Upper lobe of left lung (tissue), 4 donors: ENCODE measurements at regions not wholly inside any gene's neighbourhood (a gene's known extent, or its start where the extent isn't known, plus 50 kb on each side); places are given as distances from the start of the nearest gene placed in this dataset.

ENCODE experiments used
- POLR2A ChIP-seq, 4 donors: fragments of 450-650 bp; IDR thresholded peaks; one replicate each; pipeline ENCODE4 v1.5.1; 2016 to 2017; ENCODE audit warnings: antibody characterized with exemption in 4 of 4, mild to moderate bottlenecking in 2 of 4
- POLR2AphosphoS5 ChIP-seq, 2 donors: sonication (generic); formaldehyde crosslinking; IDR thresholded peaks; one replicate each; pipeline ENCODE4 v1.5.1; 2017; ENCODE audit warnings: antibody characterized with exemption in 2 of 2
- TF ChIP-seq, protein P1 (sequence below), 6 experiments: fragments of 450-650 bp in 4 of 6; fragments of 200-600 bp in 2 of 6; sonication (generic) in 2 of 6; IDR thresholded peaks; one replicate each; pipeline ENCODE4 v1.5.1; 2016 to 2019; ENCODE audit warnings: antibody characterized with exemption in 6 of 6

- TF ChIP-seq, protein P1, sequence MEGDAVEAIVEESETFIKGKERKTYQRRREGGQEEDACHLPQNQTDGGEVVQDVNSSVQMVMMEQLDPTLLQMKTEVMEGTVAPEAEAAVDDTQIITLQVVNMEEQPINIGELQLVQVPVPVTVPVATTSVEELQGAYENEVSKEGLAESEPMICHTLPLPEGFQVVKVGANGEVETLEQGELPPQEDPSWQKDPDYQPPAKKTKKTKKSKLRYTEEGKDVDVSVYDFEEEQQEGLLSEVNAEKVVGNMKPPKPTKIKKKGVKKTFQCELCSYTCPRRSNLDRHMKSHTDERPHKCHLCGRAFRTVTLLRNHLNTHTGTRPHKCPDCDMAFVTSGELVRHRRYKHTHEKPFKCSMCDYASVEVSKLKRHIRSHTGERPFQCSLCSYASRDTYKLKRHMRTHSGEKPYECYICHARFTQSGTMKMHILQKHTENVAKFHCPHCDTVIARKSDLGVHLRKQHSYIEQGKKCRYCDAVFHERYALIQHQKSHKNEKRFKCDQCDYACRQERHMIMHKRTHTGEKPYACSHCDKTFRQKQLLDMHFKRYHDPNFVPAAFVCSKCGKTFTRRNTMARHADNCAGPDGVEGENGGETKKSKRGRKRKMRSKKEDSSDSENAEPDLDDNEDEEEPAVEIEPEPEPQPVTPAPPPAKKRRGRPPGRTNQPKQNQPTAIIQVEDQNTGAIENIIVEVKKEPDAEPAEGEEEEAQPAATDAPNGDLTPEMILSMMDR (IDR thresholded peaks at IDR 0.05), result no peak
- no peak for TF ChIP-seq POLR2AphosphoS5 (IDR thresholded peaks at IDR 0.05)
- no peak for TF ChIP-seq POLR2A (IDR thresholded peaks at IDR 0.05)
These were observed 83.5 kb downstream of the TOMM20 start for GRCh38 chr1:235045034-235045690.
